H1 (cell line): ENCODE measurements at regions not wholly inside any gene's neighbourhood (a gene's known extent, or its start where the extent isn't known, plus 50 kb on each side); places are given as distances from the start of the nearest gene placed in this dataset.

Source experiments
- CTCF ChIA-PET: fragments of 300-600 bp; sonication (Branson Sonifier 250); formaldehyde crosslinking; loops from one replicate; lab custom pipeline; 2021; ENCODE audit not compliant: partially characterized antibody; lab: Charles Lee
- POLR2A ChIA-PET: fragments of 300-600 bp; sonication (Branson Sonifier 250); formaldehyde crosslinking; loops from one replicate; lab custom pipeline; 2021; ENCODE audit warnings: inconsistent platforms; ENCODE audit not compliant: partially characterized antibody; lab: Charles Lee
- DNase-seq, 2 experiments: peaks; one replicate each; pipeline versions ENCODE4 v3.0.0 to v3.0.0-alpha.2; 2010 to 2022; ENCODE audit warnings: low spot score in 2 of 2, low read depth in 1 of 2, mixed read lengths in 1 of 2
- FAIRE-seq: peaks from 2 replicates; lab custom pipeline; 2011; peaks lifted over from hg19 to GRCh38; lab: Jason Lieb, UNC
- H2AFZ ChIP-seq: 2 replicates; pipeline ENCODE4 v1.8.1; 2012; ENCODE audit warnings: low read length, inconsistent platforms
- H2AK5ac ChIP-seq: 2 replicates; pipeline ENCODE4 v1.6.1; 2013; ENCODE audit warnings: low read depth, low read length
- H2BK120ac ChIP-seq: replicated peaks from 2 replicates; pipeline ENCODE3; 2013; ENCODE audit warnings: low read depth, low read length, inconsistent platforms
- H2BK12ac ChIP-seq: 2 replicates; pipeline ENCODE4 v1.6.1; 2013; ENCODE audit warnings: low read depth, low read length
- H2BK15ac ChIP-seq: 2 replicates; pipeline ENCODE4 v1.6.1; 2013; ENCODE audit warnings: low read length
- H2BK20ac ChIP-seq: 2 replicates; pipeline ENCODE4 v1.6.1; 2013; ENCODE audit warnings: low read length
- H2BK5ac ChIP-seq: 2 replicates; pipeline ENCODE4 v1.6.1; 2013; ENCODE audit warnings: low read depth, low read length
- H3K14ac ChIP-seq: 2 replicates; pipeline ENCODE4 v1.6.1; 2013; ENCODE audit warnings: inconsistent platforms; ENCODE audit not compliant: insufficient read length
- H3K18ac ChIP-seq: 2 replicates; pipeline ENCODE4 v1.6.1; 2013; ENCODE audit warnings: low read length; ENCODE audit errors: extremely low read depth
- H3K23ac ChIP-seq: 2 replicates; pipeline ENCODE4 v1.6.1; 2013; ENCODE audit warnings: inconsistent platforms; ENCODE audit not compliant: insufficient read length
- H3K23me2 ChIP-seq: 2 replicates; pipeline ENCODE4 v1.6.1; 2013; ENCODE audit warnings: low read depth, low read length
- H3K27ac ChIP-seq: 2 replicates; pipeline ENCODE4 v1.6.1; 2011; ENCODE audit warnings: low read depth, low read length, inconsistent platforms
- H3K27me3 ChIP-seq, 4 experiments: replicated peaks in 1 of 4; 1 replicate in 1 of 4; 2 replicates in 3 of 4; pipeline versions ENCODE4 v1.6.1 to v1.8.1; 2011 to 2013; ENCODE audit warnings: low read length in 3 of 4, mild to moderate bottlenecking in 3 of 4, inconsistent platforms in 2 of 4, mixed read lengths in 2 of 4, moderate library complexity in 1 of 4; ENCODE audit not compliant: control insufficient read depth in 3 of 4, insufficient read depth in 3 of 4; ENCODE audit errors: extremely low read depth in 1 of 4
- H3K36me3 ChIP-seq, 4 experiments: 2 replicates each; pipeline versions ENCODE4 v1.6.1 to v1.8.1; 2011 to 2013; ENCODE audit warnings: mild to moderate bottlenecking in 4 of 4, low read length in 3 of 4, moderate library complexity in 2 of 4, control low read depth in 1 of 4, inconsistent platforms in 1 of 4; ENCODE audit not compliant: insufficient read depth in 4 of 4, control insufficient read depth in 2 of 4
- H3K4ac ChIP-seq: replicated peaks from 2 replicates; pipeline ENCODE3; 2013; ENCODE audit warnings: low read length, low read depth, mixed read lengths, inconsistent platforms; ENCODE audit not compliant: insufficient read length
- H3K4me1 ChIP-seq, 4 experiments: replicated peaks in 1 of 4; 1 replicate in 1 of 4; 2 replicates in 3 of 4; pipeline versions ENCODE4 v1.6.1 to v1.8.1; 2011 to 2013; ENCODE audit warnings: low read length in 3 of 4, inconsistent platforms in 2 of 4, mixed read lengths in 1 of 4; ENCODE audit not compliant: insufficient read depth in 4 of 4, control insufficient read depth in 3 of 4
- H3K4me2 ChIP-seq, 2 experiments: 2 replicates each; pipeline versions ENCODE4 v1.6.1 to v1.8.1; 2011 to 2013; ENCODE audit warnings: low read depth in 2 of 2, low read length in 2 of 2, control low read depth in 1 of 2, inconsistent platforms in 1 of 2, mild to moderate bottlenecking in 1 of 2; ENCODE audit not compliant: insufficient read depth in 1 of 2
- H3K4me3 ChIP-seq, 4 experiments: fragments of 200-600, 300-600 bp in 1 of 4; sonication (generic), shearing (Covaris generic), sonication (Bioruptor Twin) in 1 of 4; 2 replicates each; pipeline versions ENCODE4 v1.5.1 to v1.8.1; 2011 to 2016; ENCODE audit warnings: low read length in 4 of 4, low read depth in 3 of 4, control low read depth in 2 of 4, inconsistent platforms in 2 of 4, mild to moderate bottlenecking in 2 of 4, mixed read lengths in 1 of 4, moderate library complexity in 1 of 4; ENCODE audit not compliant: insufficient read depth in 2 of 4; ENCODE audit errors: extremely low read depth in 1 of 4
- H3K56ac ChIP-seq: replicated peaks from 2 replicates; pipeline ENCODE3; 2013; ENCODE audit warnings: low read depth, mild to moderate bottlenecking, mixed read lengths, low read length, inconsistent platforms; ENCODE audit not compliant: insufficient read length
- H3K79me1 ChIP-seq: 2 replicates; pipeline ENCODE4 v1.6.1; 2013; ENCODE audit warnings: low read depth, low read length, control low read depth
- H3K79me2 ChIP-seq, 2 experiments: 2 replicates each; pipeline versions ENCODE4 v1.6.1 to v1.8.1; 2012 to 2013; ENCODE audit warnings: low read length in 2 of 2, mild to moderate bottlenecking in 2 of 2, inconsistent platforms in 1 of 2; ENCODE audit not compliant: insufficient read depth in 2 of 2, control insufficient read depth in 1 of 2
- H3K9ac ChIP-seq, 4 experiments: replicated peaks in 1 of 4; 1 replicate in 1 of 4; 2 replicates in 3 of 4; pipeline versions ENCODE4 v1.6.1 to v1.8.1; 2011 to 2013; ENCODE audit warnings: low read depth in 3 of 4, low read length in 3 of 4, control low read depth in 2 of 4, mild to moderate bottlenecking in 2 of 4, moderate library complexity in 2 of 4, inconsistent platforms in 1 of 4; ENCODE audit errors: extremely low read depth in 1 of 4
- H3K9me3 ChIP-seq, 2 experiments: 2 replicates each; pipeline versions ENCODE4 v1.6.1 to v1.8.1; 2012 to 2013; ENCODE audit warnings: mild to moderate bottlenecking in 2 of 2, moderate library complexity in 2 of 2, control low read depth in 1 of 2, inconsistent platforms in 1 of 2, low read depth in 1 of 2, low read length in 1 of 2, mixed read lengths in 1 of 2; ENCODE audit not compliant: insufficient read depth in 2 of 2
- H4K20me1 ChIP-seq, 2 experiments: replicated peaks in 1 of 2; 2 replicates each; pipeline versions ENCODE3 to v1.8.1; 2011 to 2013; ENCODE audit warnings: inconsistent platforms in 2 of 2, low read length in 2 of 2, mild to moderate bottlenecking in 1 of 2; ENCODE audit not compliant: insufficient read depth in 2 of 2, control insufficient read depth in 1 of 2
- H4K5ac ChIP-seq: 2 replicates; pipeline ENCODE4 v1.6.1; 2013; ENCODE audit warnings: low read length, low read depth, mixed read lengths, inconsistent platforms; ENCODE audit not compliant: insufficient read length
- H4K8ac ChIP-seq: 2 replicates; pipeline ENCODE4 v1.8.0; 2013; ENCODE audit warnings: mild to moderate bottlenecking, moderate library complexity, low read length, inconsistent platforms; ENCODE audit not compliant: insufficient read depth; ENCODE audit errors: extremely low read depth
- H4K91ac ChIP-seq: replicated peaks from 2 replicates; pipeline ENCODE3; 2013; ENCODE audit warnings: low read length, mixed read lengths, inconsistent platforms; ENCODE audit not compliant: insufficient read length
- ATF2 ChIP-seq: IDR thresholded peaks from 2 replicates; pipeline ENCODE4 v1.6.1; 2012; ENCODE audit warnings: low read length, inconsistent platforms
- ATF3 ChIP-seq: IDR thresholded peaks from 2 replicates; pipeline ENCODE4 v1.6.1; 2011; ENCODE audit warnings: low read depth, mild to moderate bottlenecking, low read length; ENCODE audit not compliant: insufficient read depth
- CEBPB ChIP-seq: IDR thresholded peaks from 2 replicates; pipeline ENCODE4 v1.6.1; 2012; ENCODE audit warnings: low read depth, low read length
- CTBP2 ChIP-seq: IDR thresholded peaks from 2 replicates; pipeline ENCODE4 v1.7.0; 2011; ENCODE audit warnings: borderline replicate concordance, mild to moderate bottlenecking, moderate library complexity, mixed read lengths, low read length; ENCODE audit not compliant: insufficient read depth, insufficient read length
- GABPA ChIP-seq: IDR thresholded peaks from 2 replicates; pipeline ENCODE4 v1.6.1; 2011; ENCODE audit warnings: mild to moderate bottlenecking, low read length, moderate library complexity, borderline replicate concordance; ENCODE audit not compliant: insufficient read depth
- HDAC2 ChIP-seq, 2 experiments: fragments of 300-600 bp in 1 of 2; sonication (generic) in 1 of 2; IDR thresholded peaks; 2 replicates each; pipeline ENCODE4 v1.6.1; 2011 to 2012; ENCODE audit warnings: low read depth in 2 of 2, low read length in 2 of 2, mild to moderate bottlenecking in 2 of 2, moderate library complexity in 2 of 2, borderline replicate concordance in 1 of 2, inconsistent platforms in 1 of 2
- MAFK ChIP-seq: IDR thresholded peaks from 2 replicates; pipeline ENCODE4 v1.6.1; 2012; ENCODE audit warnings: low read depth, mild to moderate bottlenecking, improper control_type of control experiment, low read length
- PHF8 ChIP-seq: fragments of 200-600 bp; sonication (generic); conservative IDR thresholded peaks from 2 replicates; pipeline ENCODE4 v1.7.1; 2012; ENCODE audit warnings: low read depth, mild to moderate bottlenecking, inconsistent platforms, low read length, moderate library complexity
- POLR2AphosphoS5 ChIP-seq: IDR thresholded peaks from 2 replicates; pipeline ENCODE4 v1.6.1; 2011; ENCODE audit warnings: low read depth, low read length
- RFX5 ChIP-seq: IDR thresholded peaks from 2 replicates; pipeline ENCODE4 v1.6.1; 2011; ENCODE audit warnings: low read depth, low read length, improper control_type of control experiment, borderline replicate concordance
- SIX5 ChIP-seq: IDR thresholded peaks from 2 replicates; pipeline ENCODE4 v1.6.1; 2011; ENCODE audit warnings: mild to moderate bottlenecking, low read depth, low read length
- SP4 ChIP-seq: IDR thresholded peaks from 2 replicates; pipeline ENCODE4 v1.6.1; 2012; ENCODE audit warnings: low read length, inconsistent platforms
- SRF ChIP-seq: IDR thresholded peaks from 2 replicates; pipeline ENCODE4 v1.6.1; 2011; ENCODE audit warnings: mild to moderate bottlenecking, low read depth, low read length, moderate library complexity

- Histone ChIP-seq H3K23me2 (no peaks in the 10 kb centered on the region), H3K23ac (no peak overlapping the region), H3K4ac (no peak overlapping the region), H3K18ac (no peak overlapping the region), H4K5ac (no peak overlapping the region), H4K8ac (no peak overlapping the region), H3K9me3 (no peaks in the 10 kb centered on the region), H2AK5ac (no peak overlapping the region), H3K27ac (no peak overlapping the region), H3K56ac (no peak overlapping the region), H2BK12ac (no peak overlapping the region), H3K4me1 (peaks cover 0 to 5% (median 0%) of the 10 kb centered on the region in 4 experiments; a peak in 1 of 7 replicates), H2BK120ac (no peak overlapping the region), H3K79me1 (no peaks in the 10 kb centered on the region), H3K79me2 (no peaks in the 10 kb centered on the region), H3K27me3 (no peaks in the 10 kb centered on the region), H3K4me3 (no peak overlapping the region), H2BK20ac (no peak overlapping the region), H3K9ac (no peak overlapping the region), H3K4me2 (no peak overlapping the region), H4K20me1 (no peaks in the 10 kb centered on the region), H3K14ac (no peak overlapping the region), H4K91ac (no peak overlapping the region), H2AFZ (no peak overlapping the region), H3K36me3 (no peaks in the 10 kb centered on the region), H2BK5ac (no peak overlapping the region), H2BK15ac (no peak overlapping the region)
- FAIRE-seq (no peak), DNase-seq (no peak)
- ChIA-PET POLR2A (interaction anchor here (0.5 kb wide), 1 partner anchor 9 kb away, joined by 3 read pairs; no protein-coding TSS in a partner anchor), CTCF (no interaction called here)
- TF ChIP-seq GABPA = no peak
- no peak for TF ChIP-seq MAFK
- no peak for TF ChIP-seq POLR2AphosphoS5
- TF ChIP-seq ATF3 = no peak
- no peak for TF ChIP-seq CTBP2
- no peak for TF ChIP-seq SIX5
- no peak for TF ChIP-seq ATF2
- no peak for TF ChIP-seq SP4
- no peak for TF ChIP-seq PHF8
- no peak for TF ChIP-seq HDAC2 (IDR thresholded peaks at IDR 0.05; ENCODE audit: borderline replicate concordance in 1 of 2, low read depth in 2 of 2, low read length in 2 of 2)
- TF ChIP-seq SRF = no peak
- no peak for TF ChIP-seq RFX5
- TF ChIP-seq CEBPB = no peak
These were observed 68.6 kb upstream of the RGL1 start for GRCh38 chr1:183736343-183736742.
